T47D (cell line): ENCODE measurements at regions not wholly inside any gene's neighbourhood (a gene's known extent, or its start where the extent isn't known, plus 50 kb on each side); places are given as distances from the start of the nearest gene placed in this dataset.
A peak's percentile ranks its signal among the peaks of the same experiment; 100 is the strongest.

Experiments
- DNase-seq, 2 experiments: peaks; one replicate each; pipeline versions ENCODE4 v3.0.0 to v3.0.0-alpha.2; 2011 to 2012; ENCODE audit warnings: low read depth in 1 of 2, low spot score in 1 of 2
- JUND ChIP-seq: IDR thresholded peaks from 2 replicates; pipeline ENCODE4 v1.6.1; 2012; ENCODE audit warnings: low read depth
- in situ Hi-C: cut with HindIII; loops from 2 replicates; pipeline ENCODE4 v1.10.0; 2016; ENCODE audit warnings: low sequenced_read_pairs, low pct_unique_long_range_greater_than_20kb

DNA sequence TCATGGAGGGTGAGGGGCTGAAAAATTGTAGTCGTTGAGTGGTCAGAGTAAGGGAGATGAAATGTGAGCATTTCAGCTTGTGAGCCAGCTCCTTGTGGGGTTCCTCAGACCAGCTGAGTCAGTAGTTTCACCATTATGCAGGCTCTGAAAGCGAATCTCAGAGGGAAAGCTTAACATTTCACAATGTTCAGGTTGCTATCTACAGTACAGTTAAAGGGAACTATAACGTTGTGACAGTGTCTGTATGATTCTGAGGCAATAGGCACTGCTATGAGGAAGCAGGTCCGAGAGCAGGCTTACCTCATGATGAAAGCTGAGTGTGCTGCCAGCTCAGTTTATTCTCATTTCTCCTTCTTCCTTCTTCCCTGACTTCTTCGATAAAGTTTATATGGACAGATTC is 469.6 kb downstream of the EDEM1 start:
- TF ChIP-seq JUND: no peak
- no peak for DNase-seq
- in situ Hi-C loops: no loop called here

GRCh38 chr3:5663601-5664000 is 476.1 kb downstream of the EDEM1 start:
- no peak for DNase-seq
- no peak for TF ChIP-seq JUND
- in situ Hi-C loops: no loop called here

DNA sequence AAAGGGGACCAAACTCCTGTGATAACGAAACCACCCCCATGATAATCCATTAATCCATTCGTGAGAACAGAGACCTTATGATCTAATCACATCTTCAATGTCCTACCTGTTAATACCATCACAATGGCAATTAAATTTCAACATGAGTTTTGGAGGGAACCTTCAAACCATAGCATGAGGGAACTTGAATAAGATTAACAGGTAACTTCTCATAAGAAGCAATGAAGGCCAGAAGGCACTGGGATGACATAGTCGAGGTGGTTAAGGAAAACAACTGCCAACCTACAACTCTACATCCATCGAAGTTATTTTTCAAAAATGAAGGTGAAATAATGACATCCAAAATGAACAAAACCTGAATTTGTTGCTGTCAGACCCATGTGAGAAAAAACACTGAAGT is 478.9 kb downstream of the EDEM1 start:
- in situ Hi-C loops: no loop called here
- TF ChIP-seq JUND: no peak
- no peak for DNase-seq

DNA sequence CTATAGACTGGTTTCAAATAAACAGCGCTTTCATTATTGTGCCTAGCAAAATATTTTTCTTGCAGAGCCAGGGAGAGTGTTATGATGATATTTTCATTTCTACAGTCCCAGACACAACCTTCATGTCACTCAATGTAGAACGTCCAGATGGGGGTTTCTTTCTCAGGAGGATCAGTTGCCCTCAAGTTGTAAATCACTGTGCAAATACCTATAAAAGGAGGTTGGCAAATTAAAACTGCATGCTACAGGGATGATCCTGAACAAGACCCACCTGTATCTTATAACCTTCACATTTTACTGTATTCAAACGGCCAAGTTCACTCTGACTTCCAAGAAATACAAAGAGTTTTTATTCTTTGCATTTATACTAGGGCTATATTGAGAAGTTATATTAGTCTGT is 486.0 kb downstream of the EDEM1 start:
- TF ChIP-seq JUND: no peak
- in situ Hi-C loops: no loop called here
- no peak for DNase-seq

DNA sequence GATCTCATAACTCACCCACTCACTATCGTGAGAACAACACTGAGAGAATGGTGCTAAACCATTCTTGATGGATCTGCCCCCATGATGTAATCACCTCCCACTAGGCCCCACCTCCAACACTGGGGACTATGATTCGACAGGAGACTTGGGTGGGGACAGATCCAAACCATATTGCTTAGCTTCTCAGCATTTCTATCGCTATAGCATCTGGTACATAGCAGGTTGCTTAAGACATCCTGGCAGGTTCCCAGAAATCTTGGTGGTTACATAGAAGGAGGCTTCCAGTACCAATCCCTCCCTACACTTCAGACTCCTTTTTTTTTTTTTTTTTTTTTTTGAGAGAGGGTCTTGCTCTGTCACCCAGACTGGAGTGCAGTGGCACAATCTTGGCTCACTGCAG is 487.8 kb downstream of the EDEM1 start:
- in situ Hi-C loops: no loop called here
- TF ChIP-seq JUND: no peak
- DNase-seq: peak in 1 of 2 experiments; percentile 33

DNA sequence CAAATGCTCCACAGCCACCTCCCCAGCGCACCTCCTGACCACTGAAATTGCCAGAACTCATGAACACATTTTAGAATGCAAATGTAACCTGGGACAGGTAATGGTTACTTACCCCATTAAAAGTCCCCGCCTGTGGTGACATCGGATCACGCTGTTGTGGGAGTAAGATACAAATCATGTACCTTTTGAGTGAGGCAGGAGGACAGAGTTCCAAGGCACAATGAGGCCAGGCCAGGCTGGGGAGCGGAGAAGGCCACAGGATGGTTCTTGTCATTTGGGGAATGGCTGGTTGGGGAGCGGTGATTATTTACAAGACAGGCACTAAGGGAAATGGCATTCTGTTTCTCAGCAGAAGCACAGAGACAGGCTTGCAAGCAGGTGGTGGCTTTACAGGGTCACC is 490.0 kb downstream of the EDEM1 start:
- in situ Hi-C loops: no loop called here
- TF ChIP-seq JUND: no peak
- DNase-seq: no peak

DNA sequence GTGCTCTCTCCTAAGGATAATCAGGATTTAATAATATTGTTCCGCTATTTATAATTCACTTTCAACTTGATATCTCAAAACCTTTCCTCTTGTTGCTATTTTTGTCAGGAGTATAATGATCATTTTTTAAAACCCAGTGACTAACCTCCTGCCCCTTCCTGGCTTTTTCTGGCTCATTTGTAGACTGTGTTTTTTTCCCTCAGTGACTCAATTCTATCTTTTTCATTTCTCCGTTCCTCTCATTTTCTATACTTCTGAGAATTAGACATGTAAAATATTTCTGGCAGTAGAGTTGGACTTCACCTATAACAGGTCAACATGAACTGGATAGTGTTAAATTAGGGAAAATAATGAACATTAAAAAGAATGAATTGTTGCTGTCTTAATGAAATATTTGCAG is 490.7 kb downstream of the EDEM1 start:
- in situ Hi-C loops: no loop called here
- TF ChIP-seq JUND: no peak
- no peak for DNase-seq

- no peak for TF ChIP-seq JUND
- no peak for DNase-seq
- in situ Hi-C loops: no loop called here
These were observed 491.3 kb downstream of the EDEM1 start for GRCh38 chr3:5678844-5679243.

DNA sequence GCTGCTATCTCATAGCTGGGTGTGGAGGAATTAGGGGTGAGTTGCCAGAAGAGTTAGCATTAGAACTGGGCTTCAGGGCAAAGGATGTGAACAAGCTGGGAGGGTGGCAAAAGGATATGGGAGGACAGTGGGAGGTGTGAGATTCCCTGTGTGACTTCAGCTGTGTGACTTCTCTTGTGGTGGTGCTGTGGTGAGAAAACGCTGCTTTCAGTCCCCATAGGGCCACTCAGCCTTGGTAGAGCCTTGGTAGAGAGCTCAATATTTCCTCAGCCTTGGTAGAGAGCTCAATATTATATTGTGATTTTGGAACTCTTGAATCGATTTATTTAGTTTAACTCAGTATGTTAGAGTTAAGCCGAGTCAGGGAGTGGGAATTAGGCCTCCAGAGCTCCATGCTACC is 499.7 kb downstream of the EDEM1 start:
- TF ChIP-seq JUND: no peak
- in situ Hi-C loops: no loop called here
- DNase-seq: no peak

- in situ Hi-C loops: no loop called here
- no peak for TF ChIP-seq JUND
- no peak for DNase-seq
These were observed 503.0 kb downstream of the EDEM1 start for GRCh38 chr3:5690490-5690889.

DNA sequence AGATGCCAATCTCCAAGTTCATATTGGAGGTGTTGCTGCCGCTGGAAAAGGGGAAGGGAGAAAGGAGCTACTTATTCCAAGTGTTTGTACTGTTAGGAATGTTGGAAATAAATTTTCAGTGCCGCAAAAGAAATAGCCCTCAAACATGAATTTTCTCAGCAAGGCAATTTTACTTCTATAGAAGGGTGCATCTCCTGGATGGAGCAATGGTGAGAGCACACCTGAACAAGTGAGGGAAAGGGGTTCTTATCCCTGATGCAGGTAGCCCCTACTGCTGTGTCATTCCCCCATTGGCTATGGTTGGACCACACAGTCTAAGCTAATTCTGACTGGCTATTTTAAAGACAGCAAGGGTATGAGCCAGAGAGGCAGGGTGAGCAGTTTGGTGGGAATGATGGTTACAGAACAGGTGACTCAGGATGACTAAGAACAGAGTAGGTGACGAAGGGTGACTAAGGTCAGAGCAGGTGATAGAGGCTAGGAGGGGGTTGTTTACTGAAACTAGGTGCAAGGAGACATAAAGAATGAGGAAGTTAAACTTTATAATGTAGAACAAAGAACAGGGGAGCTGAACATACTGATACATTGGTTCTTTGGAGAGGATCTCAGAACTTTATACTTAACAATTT is 503.5 kb downstream of the EDEM1 start:
- TF ChIP-seq JUND: no peak
- in situ Hi-C loops: no loop called here
- no peak for DNase-seq

DNA sequence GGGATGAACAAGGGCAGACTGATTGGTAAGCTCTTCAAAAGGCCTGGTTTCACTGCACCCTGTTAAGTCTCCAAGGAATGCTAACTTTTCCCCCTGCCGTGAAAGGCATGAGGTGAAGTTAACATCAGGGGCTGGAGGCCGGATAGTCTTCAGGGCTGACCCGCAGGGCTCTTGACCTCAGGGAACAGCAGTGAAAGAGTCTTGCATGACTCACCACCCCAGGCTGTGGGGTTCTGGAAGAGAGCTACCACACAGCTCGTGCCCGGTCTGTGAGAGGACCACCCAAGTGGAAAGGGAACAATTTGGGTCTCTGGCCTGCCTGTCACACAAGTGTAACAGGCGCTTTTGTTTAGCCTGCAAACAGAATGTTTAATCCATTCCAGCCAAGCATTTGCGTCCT is 504.9 kb downstream of the EDEM1 start:
- no peak for DNase-seq
- in situ Hi-C loops: no loop called here
- TF ChIP-seq JUND: no peak

- in situ Hi-C loops: no loop called here
- DNase-seq: no peak
- no peak for TF ChIP-seq JUND
These were observed 506.8 kb downstream of the EDEM1 start for GRCh38 chr3:5694266-5694665.

GRCh38 chr3:5698851-5699250 is 511.3 kb downstream of the EDEM1 start:
- DNase-seq: no peak
- no peak for TF ChIP-seq JUND
- in situ Hi-C loops: no loop called here
